VCaP (cell line): ENCODE measurements at regions not wholly inside any gene's neighbourhood (a gene's known extent, or its start where the extent isn't known, plus 50 kb on each side); places are given as distances from the start of the nearest gene placed in this dataset.

Source experiments
- H3K27ac ChIP-seq: fragments of 450-650 bp; 2 replicates; pipeline ENCODE4 v1.5.1; 2017
- CTCF ChIP-seq: fragments of 450-650 bp; conservative IDR thresholded peaks from 2 replicates; pipeline ENCODE4 v1.5.1; 2017; ENCODE audit warnings: mild to moderate bottlenecking, moderate library complexity

GRCh38 chr1:213772128-213773063 lies 215.4 kb upstream of the PROX1 start:
- H3K27ac ChIP-seq: no peak overlapping the region
- TF ChIP-seq CTCF: no peak

- TF ChIP-seq CTCF: no peak
- no peak overlapping the region for H3K27ac ChIP-seq
These were observed 213.8 kb upstream of the PROX1 start for GRCh38 chr1:213773975-213774374.

- no peak overlapping the region for H3K27ac ChIP-seq
- no peak for TF ChIP-seq CTCF
These were observed 210.8 kb upstream of the PROX1 start for GRCh38 chr1:213776969-213777368.

GRCh38 chr1:213779228-213779627 lies 208.5 kb upstream of the PROX1 start:
- no peak overlapping the region for H3K27ac ChIP-seq
- TF ChIP-seq CTCF: no peak

GRCh38 chr1:213782941-213783672 lies 204.7 kb upstream of the PROX1 start:
- TF ChIP-seq CTCF: no peak
- no peak overlapping the region for H3K27ac ChIP-seq

GRCh38 chr1:213783893-213784292 lies 203.9 kb upstream of the PROX1 start:
- no peak overlapping the region for H3K27ac ChIP-seq
- TF ChIP-seq CTCF: no peak

GRCh38 chr1:213786683-213787082 lies 201.1 kb upstream of the PROX1 start:
- no peak overlapping the region for H3K27ac ChIP-seq
- no peak for TF ChIP-seq CTCF
